ENCODE measurements at regions not wholly inside any gene's neighbourhood (a gene's known extent, or its start where the extent isn't known, plus 50 kb on each side); places are given as distances from the start of the nearest gene placed in this dataset.

GRCh38 chr10:30185341-30185740 lies 126.0 kb upstream of the JCAD start:
- TF ChIP-seq POLR2AphosphoS5 (IDR thresholded peaks at IDR 0.05; ENCODE audit: low read depth): no peak
- TF ChIP-seq, protein P1, sequence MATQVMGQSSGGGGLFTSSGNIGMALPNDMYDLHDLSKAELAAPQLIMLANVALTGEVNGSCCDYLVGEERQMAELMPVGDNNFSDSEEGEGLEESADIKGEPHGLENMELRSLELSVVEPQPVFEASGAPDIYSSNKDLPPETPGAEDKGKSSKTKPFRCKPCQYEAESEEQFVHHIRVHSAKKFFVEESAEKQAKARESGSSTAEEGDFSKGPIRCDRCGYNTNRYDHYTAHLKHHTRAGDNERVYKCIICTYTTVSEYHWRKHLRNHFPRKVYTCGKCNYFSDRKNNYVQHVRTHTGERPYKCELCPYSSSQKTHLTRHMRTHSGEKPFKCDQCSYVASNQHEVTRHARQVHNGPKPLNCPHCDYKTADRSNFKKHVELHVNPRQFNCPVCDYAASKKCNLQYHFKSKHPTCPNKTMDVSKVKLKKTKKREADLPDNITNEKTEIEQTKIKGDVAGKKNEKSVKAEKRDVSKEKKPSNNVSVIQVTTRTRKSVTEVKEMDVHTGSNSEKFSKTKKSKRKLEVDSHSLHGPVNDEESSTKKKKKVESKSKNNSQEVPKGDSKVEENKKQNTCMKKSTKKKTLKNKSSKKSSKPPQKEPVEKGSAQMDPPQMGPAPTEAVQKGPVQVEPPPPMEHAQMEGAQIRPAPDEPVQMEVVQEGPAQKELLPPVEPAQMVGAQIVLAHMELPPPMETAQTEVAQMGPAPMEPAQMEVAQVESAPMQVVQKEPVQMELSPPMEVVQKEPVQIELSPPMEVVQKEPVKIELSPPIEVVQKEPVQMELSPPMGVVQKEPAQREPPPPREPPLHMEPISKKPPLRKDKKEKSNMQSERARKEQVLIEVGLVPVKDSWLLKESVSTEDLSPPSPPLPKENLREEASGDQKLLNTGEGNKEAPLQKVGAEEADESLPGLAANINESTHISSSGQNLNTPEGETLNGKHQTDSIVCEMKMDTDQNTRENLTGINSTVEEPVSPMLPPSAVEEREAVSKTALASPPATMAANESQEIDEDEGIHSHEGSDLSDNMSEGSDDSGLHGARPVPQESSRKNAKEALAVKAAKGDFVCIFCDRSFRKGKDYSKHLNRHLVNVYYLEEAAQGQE (IDR thresholded peaks at IDR 0.05; ENCODE audit: unreplicated experiment): no peak
- TF ChIP-seq, protein P2, sequence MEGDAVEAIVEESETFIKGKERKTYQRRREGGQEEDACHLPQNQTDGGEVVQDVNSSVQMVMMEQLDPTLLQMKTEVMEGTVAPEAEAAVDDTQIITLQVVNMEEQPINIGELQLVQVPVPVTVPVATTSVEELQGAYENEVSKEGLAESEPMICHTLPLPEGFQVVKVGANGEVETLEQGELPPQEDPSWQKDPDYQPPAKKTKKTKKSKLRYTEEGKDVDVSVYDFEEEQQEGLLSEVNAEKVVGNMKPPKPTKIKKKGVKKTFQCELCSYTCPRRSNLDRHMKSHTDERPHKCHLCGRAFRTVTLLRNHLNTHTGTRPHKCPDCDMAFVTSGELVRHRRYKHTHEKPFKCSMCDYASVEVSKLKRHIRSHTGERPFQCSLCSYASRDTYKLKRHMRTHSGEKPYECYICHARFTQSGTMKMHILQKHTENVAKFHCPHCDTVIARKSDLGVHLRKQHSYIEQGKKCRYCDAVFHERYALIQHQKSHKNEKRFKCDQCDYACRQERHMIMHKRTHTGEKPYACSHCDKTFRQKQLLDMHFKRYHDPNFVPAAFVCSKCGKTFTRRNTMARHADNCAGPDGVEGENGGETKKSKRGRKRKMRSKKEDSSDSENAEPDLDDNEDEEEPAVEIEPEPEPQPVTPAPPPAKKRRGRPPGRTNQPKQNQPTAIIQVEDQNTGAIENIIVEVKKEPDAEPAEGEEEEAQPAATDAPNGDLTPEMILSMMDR (conservative IDR thresholded peaks at IDR 0.05; ENCODE audit: low read depth in 2 of 2): no peak

Measured in GM23338 (cell line).